ENCODE measurements at regions not wholly inside any gene's neighbourhood (a gene's known extent, or its start where the extent isn't known, plus 50 kb on each side); places are given as distances from the start of the nearest gene placed in this dataset.

DNA sequence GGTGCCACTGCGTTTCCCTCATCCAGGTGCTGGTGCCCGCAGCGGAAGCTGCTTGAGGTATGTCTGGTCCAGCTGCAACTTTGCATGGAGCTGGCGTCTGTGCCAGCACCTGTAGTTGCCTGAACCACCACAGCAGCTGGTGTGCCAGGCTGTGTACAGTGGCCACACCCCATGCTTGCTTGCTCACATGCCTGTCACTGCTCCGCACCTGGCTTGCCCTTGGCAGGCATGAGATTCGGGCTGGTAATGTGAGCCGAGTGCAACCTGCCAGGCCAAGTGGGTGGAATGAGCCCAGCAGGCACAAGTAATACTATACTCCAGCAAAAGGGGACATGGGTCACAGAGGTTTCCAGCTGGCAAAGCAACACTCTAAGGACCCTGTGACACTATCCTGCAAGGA is 1123.3 kb upstream of the ACVR2A start:
- Mint-ChIP-seq H3K9me3 (peaks cover 14 to 18% of the 10 kb centered on the region in 2 experiments), H3K27me3 (ENCODE audit: low read depth) (no peaks in the 10 kb centered on the region; the same call in 1 of the 2 replicates), H3K27ac (no peak overlapping the region), H3K4me3 (no peak overlapping the region), H3K4me1 (peaks cover 3% of the 10 kb centered on the region in 2 experiments; a peak in 2 of 4 replicates), H3K36me3 (ENCODE audit: insufficient read depth in 1 of 3, low read depth in 3 of 3) (peaks cover 6 to 19% (median 6%) of the 10 kb centered on the region in 3 experiments)
- Histone ChIP-seq H3K27me3 (ENCODE audit: insufficient read depth, low read length) (no peaks in the 10 kb centered on the region), H3K23me2 (ENCODE audit: insufficient read length, low read depth, low read length, poor library complexity, severe bottlenecking) (no peaks in the 10 kb centered on the region), H4K20me1 (ENCODE audit: control insufficient read depth, insufficient read depth, insufficient read length) (no peaks in the 10 kb centered on the region), H3K23ac (ENCODE audit: insufficient read length, low read depth, low read length) (no peak overlapping the region), H3K4me1 (ENCODE audit: insufficient read depth, low read length) (no peaks in the 10 kb centered on the region), H3K27ac (ENCODE audit: insufficient read length, low read depth, low read length) (no peak overlapping the region), H2AK5ac (ENCODE audit: insufficient read length, low read length) (no peak overlapping the region), H3K4me2 (ENCODE audit: insufficient read depth, insufficient read length, low read length) (no peak overlapping the region), H4K91ac (ENCODE audit: insufficient read length, low read depth, low read length) (no peak overlapping the region), H3K14ac (ENCODE audit: insufficient read depth, low read length) (no peak overlapping the region), H4K8ac (replicated peaks; ENCODE audit: insufficient read length, low read depth, low read length) (no peak overlapping the region), H3K9ac (ENCODE audit: extremely low read depth, insufficient read length, low read length) (no peak overlapping the region), H3K79me1 (ENCODE audit: insufficient read depth, low read depth, low read length, poor library complexity, severe bottlenecking) (no peaks in the 10 kb centered on the region), H2AFZ (ENCODE audit: low read length) (no peak overlapping the region), H3K79me2 (ENCODE audit: insufficient read depth, low read length) (no peaks in the 10 kb centered on the region), H2BK12ac (ENCODE audit: insufficient read length, low read depth, low read length) (no peak overlapping the region), H3T11ph (ENCODE audit: low read length) (no peak overlapping the region), H2BK120ac (ENCODE audit: low read depth, low read length, poor library complexity, severe bottlenecking) (no peak overlapping the region), H3K18ac (ENCODE audit: insufficient read length, low read depth, low read length) (no peak overlapping the region), H3K4ac (ENCODE audit: low read depth, low read length) (no peak overlapping the region), H2BK5ac (ENCODE audit: insufficient read length, low read length) (no peak overlapping the region), H2BK20ac (ENCODE audit: low read depth, low read length, poor library complexity, severe bottlenecking) (no peak overlapping the region), H2BK15ac (ENCODE audit: low read depth, low read length) (no peak overlapping the region), H3K56ac (ENCODE audit: insufficient read length, low read depth, low read length) (no peak overlapping the region), H4K5ac (ENCODE audit: insufficient read length, low read depth, low read length) (no peak overlapping the region), H3K9me3 (ENCODE audit: control insufficient read depth, low read depth, low read length) (peaks cover 7% of the 10 kb centered on the region)
- no peak for TF ChIP-seq CTCF (conservative IDR thresholded peaks at IDR 0.05)
- DNase-seq: no peak
- WGBS (ENCODE audit: extremely low coverage, insufficient read length, low lambda C conversion rate): no CpG with 5 or more reads among the region's 7 CpGs
